NCI-H510A treated with DMSO at 0.1 percent for 48 hours (cell line): ENCODE measurements at regions not wholly inside any gene's neighbourhood (a gene's known extent, or its start where the extent isn't known, plus 50 kb on each side); places are given as distances from the start of the nearest gene placed in this dataset.
A peak's percentile ranks its signal among the peaks of the same experiment; 100 is the strongest.
"Not testable (repeated sequence)": the region's sequence is repeated elsewhere in the genome, so short reads cannot be mapped to it uniquely, and the experiment has no call there.

Experiments
- DNase-seq: peaks from one replicate; lab custom pipeline; 2025; lab: John Stamatoyannopoulos, UW

DNA sequence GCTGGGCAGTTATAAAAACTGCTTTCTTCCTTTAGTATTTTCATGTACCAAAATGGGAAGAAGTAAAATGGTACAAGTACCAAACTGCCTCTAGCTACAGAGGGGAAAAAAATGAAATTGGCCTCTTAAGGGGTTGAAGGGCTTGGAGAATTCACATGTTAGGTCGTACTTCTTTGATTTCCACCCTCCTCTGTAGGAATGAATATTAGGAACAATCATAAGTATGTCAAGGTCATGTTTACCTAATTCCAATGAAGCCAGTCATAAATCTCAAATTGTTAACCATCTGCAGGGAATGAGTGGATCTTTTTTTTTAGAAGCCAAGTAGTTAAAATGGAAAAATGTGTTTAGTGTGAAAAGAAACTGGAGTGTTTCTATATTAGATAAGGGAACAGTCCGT, 772.6 kb downstream of the PRIM2 start:
- DNase-seq, result not testable (repeated sequence)

DNA sequence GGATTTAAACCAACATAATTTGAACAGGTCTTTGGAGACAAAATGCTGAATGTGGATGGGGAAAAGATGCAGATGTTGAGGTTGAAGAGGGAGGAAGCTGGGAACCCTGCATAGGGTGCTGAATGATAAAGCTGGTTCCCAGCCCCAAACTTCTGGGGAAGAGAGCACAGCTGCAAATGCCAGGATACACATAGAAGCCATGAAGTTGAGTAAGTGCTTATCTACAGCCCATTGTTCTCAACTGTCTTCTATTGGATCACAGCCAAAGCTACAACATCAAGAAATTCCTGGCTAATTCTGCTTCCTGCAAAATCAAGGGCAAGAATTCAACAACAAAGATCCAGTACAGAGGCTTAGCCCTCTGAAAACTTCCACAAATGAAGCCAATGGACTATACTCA, 779.8 kb downstream of the PRIM2 start:
- not testable (repeated sequence) for DNase-seq

DNA sequence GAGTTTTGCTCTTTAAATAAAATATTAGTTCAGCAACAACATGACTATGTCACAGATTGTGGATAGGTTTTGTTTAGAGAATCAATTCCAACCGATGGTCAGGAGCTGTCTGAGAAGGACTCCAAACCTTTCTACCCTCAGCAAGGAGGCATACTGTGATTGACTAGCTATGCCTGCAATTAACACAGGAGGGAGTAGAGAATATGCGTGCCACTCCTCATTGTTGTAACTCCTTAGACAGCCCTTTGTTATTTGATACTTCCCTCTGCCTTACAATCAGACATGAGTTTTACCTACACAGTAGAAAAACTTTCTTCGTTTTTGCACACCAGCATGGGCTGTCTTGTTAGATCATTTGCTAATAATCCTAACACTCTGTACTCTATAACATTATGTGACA, 796.5 kb downstream of the PRIM2 start:
- peak; percentile 33 for DNase-seq

DNA sequence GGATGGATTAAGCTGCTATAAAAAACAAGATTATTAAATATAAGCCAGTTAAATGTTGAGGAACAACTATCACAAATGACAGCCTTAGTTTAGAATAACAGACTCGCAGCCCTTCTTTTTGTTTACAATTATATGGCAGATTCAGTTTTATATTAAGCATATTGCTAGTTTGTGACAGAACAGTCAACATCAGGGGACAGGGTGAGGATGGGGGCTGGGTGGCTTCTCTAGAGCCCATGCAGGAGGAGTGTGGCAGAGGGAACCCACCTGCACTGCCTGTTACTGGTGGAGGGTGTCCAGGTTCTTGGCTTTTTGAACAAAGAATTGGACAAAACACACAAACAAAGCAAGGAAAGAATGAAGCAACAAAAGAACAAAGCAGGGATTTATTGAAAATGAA, 799.7 kb downstream of the PRIM2 start:
- not testable (repeated sequence) for DNase-seq

DNA sequence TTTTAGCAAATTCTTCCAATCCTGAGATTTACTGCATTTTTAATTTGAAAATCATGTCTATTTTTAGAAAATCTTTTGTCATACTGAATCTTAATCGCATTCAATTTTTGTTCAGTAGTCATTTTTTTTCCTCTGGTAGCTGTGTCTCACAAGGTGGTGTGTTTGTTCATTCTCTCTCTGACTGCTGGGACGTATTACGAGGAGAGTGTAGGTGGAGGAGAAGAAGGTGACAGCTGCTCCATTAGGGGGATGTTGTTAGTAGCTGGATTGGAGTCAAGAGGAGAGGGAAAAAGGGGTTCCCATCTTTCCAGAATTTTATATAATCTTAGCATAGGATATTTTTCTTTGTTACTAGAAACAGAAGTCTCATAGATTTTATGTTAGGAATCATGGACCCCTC, 804.2 kb downstream of the PRIM2 start:
- DNase-seq, result not testable (repeated sequence)

DNA sequence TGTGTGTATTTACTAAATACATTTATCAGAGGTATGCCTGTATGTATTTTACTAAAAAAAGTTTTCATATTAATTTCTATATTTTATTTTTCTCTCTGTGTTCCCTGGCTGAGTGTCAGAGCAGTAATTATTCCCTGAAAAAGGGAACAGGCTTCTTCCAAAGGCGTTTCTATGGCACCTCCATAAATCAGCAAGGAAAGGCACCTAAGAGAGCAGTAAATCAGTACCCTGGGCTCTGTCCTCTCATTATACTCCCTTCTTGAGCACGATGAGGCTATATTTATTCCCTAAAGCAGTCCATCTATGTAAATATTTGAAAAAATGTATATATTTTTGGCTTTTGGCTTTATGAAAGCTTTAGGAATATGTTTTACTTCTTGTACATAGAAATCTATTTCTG, 806.3 kb downstream of the PRIM2 start:
- not testable (repeated sequence) for DNase-seq

DNA sequence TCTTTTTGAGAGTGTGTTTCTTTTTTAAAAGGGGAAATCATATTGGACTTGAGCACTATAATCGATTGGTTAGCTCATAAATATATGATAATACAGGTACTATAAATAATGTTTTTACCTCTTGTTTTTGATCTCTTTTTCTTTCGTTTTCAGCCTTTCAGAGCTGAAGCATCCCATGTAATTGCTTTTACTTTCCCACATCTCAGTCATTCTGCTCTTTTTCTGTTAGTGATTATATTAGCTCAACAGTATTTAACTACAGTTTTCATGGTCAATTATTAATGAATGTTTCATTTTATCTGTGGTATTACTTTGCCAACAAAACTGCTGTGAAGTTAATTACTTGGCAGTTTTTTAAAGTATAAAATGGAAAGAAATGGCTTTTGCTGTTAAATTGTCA, 811.1 kb downstream of the PRIM2 start:
- not testable (repeated sequence) for DNase-seq

DNA sequence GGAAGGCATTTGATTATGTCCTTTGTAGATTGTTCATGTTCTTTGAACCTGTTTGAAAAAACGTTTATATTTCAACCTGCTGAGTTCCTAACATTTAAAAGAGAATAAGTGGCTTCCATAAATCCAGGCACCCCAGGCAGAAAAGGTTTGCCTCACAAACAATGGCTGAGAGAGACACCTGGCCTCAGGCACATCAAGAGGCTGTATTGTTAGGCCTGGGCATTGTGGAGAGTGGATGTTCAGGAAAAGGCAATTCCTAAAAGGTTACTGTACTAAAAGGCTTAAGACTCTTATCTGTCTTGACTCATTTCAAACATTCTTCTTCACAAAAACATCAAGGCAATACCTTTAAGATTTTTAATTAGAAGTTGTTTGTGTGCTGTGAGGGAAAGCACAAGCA, 811.7 kb downstream of the PRIM2 start:
- DNase-seq, result not testable (repeated sequence)

DNA sequence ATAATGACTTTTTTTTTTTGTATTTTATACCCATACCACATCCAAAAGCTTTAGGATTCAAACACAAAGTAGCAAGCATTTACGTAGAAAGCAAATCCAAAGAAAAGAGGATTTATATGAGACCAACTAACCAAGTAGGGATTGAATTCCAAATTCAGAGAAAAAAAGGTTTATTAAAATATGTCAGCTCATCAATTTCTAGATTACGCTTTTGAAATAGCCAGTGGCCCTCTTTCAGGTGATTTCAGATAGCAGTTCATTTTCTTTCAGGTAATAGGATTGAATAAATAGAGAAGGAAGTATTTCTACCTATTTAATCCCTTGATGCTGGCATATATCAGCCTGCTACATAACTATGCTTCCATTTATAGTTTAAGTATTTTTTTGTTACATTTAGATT, 822.3 kb downstream of the PRIM2 start:
- DNase-seq, result not testable (repeated sequence)

DNA sequence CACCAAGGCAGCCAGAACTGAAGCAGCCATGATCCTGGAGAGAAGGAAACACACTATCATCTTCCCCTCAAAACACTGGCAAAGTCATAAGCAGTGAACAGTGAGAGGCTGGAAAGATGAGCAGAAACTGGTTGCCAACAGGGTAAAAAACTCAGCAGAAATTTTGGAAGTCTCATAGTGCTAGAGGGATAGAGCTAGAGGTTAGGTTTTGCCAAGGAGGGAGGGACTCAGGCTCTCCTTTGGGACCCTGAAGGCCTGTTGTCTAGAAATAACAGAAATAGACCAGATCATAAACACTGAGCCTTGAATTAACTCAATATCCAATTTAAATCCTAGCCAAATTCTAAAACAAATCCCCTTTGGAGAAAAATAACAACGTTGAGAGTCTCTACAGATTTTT, 853.6 kb downstream of the PRIM2 start:
- not testable (repeated sequence) for DNase-seq

DNA sequence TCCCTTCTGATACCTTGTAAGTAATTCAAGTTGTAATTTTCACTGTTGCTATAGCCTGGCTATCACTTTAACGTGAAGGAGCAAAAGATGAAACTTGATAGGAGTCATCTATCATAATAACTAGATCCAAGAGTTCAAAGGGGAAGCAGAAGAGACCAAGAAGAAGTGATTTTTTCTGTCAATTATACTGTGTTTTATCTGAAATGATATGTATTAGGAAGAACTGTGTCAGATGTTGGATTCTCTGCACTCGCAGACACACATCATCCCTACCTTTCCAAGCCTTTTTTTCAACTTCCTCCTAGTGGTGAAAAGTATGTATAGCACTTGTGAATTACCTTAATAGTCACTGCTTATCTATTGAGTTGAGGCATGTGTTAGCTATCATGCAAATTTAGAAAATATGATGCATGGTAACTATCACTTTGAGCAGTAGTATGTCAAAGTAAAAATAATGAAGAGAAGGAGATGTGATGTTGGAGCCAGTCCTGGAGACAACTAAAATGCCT, 864.2 kb downstream of the PRIM2 start:
- DNase-seq, result not testable (repeated sequence)

DNA sequence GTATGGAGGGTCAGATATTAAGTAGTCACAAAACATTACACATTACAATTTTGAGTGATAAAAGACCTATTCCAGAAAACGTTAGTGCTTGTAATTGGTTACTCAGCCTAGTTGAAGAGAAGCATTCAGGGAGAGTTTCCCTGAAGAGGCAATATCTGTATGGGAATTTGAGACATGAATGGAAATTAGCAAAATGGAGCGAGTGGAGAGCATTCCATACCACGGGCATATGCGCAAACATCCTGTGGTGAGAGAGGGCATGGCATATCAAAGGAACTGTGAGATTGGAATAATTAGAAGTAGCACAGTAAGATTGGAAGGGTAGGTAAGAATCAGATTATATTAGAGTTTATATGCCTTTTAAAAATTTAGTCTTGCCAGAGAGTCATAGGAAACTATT, 867.9 kb downstream of the PRIM2 start:
- DNase-seq, result not testable (repeated sequence)

DNA sequence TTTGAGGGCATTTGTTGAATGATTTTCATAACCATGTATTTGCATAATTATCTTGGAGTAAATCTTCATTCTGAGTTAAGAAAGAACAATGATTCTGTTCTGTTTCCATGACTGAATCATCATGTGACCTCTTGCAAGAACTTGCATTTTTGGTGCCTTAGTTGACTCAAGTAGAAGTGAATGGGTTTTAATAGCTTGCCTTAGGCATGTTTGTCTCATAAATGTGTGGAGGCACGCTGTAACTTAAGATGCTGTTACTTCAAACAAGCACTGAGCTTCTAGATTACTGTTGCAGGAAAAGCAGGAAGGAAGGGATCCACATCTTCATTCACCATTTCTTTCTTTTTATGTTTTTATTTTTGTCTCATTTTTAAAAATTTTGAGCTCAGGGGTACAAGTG, 875.8 kb downstream of the PRIM2 start:
- not testable (repeated sequence) for DNase-seq

DNA sequence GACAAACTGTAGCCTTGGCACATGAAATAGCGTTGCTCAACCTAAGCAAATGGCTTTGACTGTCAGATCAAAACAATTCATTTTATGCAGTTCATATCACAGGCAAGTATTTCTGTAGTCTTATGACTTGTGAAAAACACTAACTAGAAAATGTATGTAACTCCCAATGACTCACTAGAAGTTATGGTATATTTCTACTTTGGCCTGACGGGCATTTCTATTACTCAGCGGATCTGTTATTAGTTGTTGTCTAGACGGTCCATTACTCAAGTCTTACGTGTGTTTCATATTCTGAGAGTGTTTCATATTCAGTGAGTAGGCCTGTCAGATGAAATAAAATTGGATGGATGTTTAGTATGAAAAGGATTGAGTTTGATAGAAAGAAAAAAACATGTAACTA, 880.9 kb downstream of the PRIM2 start:
- no peak for DNase-seq

DNA sequence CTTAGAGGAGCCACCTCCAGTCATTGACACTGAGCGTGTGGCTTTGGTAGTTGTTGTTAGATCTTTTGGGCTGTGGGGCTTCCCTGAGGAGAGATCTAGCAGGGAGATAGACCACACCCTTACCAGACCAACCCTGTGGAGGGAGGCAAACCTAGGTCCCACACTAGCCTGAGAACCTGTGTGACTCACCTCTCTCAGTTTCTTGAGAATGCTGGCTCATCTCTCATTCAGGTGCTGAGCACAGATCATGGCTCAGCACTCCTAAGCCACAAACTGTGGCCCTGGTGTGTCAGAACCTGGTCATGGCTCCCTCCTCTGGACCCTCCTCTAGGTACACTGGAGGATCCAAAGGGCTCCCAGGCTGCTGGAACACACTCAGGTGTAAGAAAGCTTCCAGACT, 919.7 kb downstream of the PRIM2 start:
- DNase-seq, result not testable (repeated sequence)

DNA sequence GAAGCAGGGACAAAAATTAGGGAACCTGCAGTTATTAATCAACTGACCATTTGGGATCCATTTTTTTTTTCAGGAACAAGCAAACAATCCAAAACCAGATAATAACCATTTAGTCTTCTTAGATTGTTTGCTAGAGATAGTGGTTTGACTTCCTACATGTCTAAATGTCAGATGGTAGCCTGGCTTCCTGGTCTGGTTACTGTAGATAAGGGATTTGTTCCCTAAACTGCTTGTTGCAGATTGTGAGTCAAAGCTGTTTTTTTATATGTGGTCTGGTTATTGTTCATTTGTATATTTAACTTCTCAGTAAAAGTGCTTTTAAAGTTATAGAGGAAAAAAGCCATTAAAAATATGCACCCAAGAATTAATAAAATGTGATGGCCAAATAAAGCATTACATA, 921.0 kb downstream of the PRIM2 start:
- DNase-seq, result not testable (repeated sequence)

DNA sequence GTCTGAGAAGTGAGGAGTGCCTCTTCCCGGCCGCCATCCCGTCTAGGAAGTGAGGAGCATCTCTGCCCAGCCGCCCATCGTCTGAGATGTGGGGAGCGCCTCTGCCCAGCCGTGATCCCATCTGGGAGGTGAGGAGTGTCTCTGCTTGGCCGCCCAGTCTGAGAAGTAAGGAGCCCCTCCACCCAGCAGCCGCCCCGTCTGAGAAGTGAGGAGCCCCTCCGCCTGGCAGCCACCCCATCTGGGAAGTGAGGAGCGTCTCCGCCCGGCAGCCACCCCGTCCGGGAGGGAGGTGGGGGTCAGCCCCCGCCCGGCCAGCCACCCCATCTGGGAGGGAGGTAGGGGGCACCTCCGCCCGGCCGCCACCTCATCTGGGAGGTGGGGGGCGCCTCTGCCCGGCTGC, 940.2 kb downstream of the PRIM2 start:
- DNase-seq, result not testable (repeated sequence)

DNA sequence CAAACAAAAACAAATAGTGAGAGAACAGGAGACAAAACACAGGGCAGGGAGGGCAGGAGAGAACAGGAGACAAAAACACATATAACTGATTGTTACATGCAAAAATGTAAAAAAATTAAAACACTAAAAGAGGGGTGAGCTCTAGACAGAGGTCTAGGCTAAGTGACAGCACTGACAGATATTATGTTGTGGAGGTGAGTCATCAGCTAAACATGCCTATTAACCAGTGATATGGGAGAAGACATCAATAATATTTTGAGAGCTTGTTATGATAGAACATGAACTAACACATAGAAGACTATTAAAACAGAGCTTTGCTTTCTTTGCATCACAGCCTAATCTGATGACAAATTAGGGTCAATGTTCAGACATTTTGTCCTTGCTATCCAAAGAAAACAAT, 972.7 kb downstream of the PRIM2 start:
- no peak for DNase-seq

DNA sequence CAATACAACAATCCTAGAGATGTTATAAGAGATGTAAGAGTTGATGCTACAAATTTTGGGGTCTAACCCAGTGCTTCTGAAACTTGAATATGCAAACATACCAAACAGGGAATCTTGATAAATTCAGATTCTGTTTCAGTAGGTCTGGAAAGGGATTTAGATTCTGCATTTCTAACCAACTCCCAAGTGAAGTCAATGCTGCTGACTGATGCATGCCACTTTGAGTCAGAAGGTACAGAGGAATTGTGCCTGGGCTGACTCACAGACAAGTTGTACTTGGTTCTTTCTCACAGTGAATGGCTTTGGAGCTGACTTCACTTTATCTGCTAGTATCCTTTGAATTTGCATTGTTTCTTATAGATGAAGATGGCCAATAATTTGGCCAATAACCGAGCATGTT, 973.9 kb downstream of the PRIM2 start:
- DNase-seq, result not testable (repeated sequence)

DNA sequence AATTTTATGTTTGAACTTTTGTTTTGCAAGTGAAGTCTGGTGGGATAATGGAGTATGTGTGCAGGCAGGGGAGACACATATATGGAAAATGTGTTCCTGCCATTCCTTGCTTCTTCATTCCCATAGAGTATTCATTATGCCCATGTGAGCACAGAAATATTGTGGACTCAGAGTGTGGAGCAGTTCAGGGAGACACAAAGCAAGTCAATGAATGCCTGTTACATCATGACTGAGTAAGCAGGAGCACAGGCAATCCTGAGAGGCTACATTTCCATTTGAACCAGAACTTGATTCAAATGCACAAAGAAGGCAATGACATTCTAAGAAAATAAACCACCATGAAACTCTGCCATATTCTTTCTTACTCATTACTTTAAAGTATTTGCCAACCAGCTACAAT, 990.5 kb downstream of the PRIM2 start:
- not testable (repeated sequence) for DNase-seq

DNA sequence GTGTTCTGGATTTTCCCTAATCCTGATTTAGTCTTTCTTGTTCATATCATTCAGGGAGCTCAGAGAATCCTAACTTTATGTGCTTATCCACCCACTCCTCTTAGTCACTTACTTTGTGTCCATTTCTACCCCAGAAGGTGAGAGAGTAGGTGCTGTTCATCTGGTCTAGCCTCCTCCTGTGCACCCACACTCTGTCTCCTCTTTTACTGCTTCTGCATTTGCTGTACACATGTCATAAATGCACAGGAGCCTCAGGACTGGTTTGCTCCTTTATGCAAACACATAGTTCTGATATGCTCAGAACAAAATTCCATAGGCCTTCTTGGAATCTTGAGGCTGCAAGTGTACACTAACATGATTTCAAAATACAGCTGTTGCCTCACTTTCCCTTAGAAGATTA, 1014.7 kb downstream of the PRIM2 start:
- not testable (repeated sequence) for DNase-seq

DNA sequence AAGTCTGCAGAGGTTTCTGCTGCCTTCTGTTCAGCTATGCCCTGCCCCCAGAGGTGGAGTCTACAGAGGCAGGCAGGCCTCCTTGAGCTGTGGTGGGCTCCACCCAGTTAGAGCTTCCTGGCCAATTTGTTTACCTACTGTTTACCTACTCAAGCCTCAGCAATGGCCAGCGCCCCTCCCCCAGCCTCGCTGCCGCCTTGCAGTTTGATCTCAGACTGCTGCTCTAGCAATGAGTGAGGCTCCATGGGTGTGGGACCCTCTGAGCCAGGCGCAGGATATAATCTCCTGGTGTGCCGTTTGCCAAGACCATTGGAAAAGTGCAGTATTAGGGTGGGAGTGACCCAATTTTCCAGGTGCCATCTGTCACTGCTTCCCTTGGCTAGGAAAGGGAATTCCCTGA, 1024.9 kb downstream of the PRIM2 start:
- not testable (repeated sequence) for DNase-seq

DNA sequence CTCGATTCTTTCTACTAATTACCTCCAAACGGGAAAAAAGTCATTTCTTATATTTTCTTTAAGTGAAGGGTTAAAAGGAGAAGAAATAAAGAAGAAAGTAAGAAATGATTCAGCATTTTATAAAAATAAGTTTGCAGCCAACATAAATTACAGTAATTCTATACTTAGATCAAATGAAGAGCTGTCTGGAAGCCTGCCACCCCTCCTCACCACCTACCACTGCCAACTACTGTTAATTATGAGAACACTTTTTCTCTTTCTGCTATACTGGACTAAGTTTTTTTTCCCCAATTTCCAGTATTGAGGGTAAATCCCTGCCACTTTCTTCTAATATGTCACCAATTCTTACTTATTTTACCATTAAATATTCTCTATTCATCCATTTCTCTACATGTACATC, 1030.1 kb downstream of the PRIM2 start:
- not testable (repeated sequence) for DNase-seq

DNA sequence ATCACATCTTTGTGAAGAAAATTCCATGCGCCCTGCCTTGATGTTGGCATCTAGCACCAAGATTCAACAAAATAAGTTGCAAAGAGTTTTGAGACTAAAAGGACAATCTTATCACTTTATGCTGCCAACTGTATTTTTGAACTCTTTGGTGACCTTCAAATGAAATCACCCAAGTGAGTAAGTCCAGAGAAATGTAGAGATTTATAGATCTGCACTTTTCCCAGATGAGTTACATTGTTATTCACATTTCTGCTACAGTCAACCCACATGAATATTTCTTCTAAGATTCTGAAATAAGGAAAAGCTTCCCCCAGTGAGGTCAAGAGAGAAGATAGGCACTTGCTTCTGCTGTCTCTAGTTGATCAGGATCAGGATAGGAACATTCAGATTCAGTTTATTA, 1034.2 kb downstream of the PRIM2 start:
- DNase-seq, result not testable (repeated sequence)

DNA sequence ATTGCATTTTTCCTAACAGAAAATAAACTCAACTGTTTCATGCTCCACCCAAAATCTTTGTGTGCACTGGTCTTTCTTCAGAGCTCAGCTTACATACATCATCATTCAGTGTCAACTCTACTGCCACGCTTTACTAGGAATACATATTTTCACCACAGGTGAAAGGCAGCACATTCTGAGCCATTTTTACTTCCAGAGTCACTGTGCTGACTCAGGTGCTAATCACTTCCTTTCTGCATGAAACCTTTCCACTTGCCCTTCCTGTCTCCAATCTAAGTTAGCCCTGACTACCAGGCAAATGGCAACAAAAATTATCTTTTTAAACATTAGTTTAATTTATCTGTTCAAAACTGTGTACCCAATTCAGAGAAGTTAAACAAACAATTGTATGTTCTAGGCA, 1041.0 kb downstream of the PRIM2 start:
- not testable (repeated sequence) for DNase-seq
